ENCODE measurements at regions not wholly inside any gene's neighbourhood (a gene's known extent, or its start where the extent isn't known, plus 50 kb on each side); places are given as distances from the start of the nearest gene placed in this dataset.

GRCh38 chr2:146771531-146771930, 1073.3 kb upstream of the ACVR2A start:
- Histone ChIP-seq H3K4me2 (ENCODE audit: insufficient read depth, insufficient read length, low read length) (no peak overlapping the region), H4K91ac (ENCODE audit: insufficient read length, low read depth, low read length) (no peak overlapping the region), H3K4ac (ENCODE audit: low read depth, low read length) (no peak overlapping the region), H3K9ac (ENCODE audit: extremely low read depth, insufficient read length, low read length) (no peak overlapping the region), H3K79me2 (ENCODE audit: insufficient read depth, low read length) (no peaks in the 10 kb centered on the region), H3K18ac (ENCODE audit: insufficient read length, low read depth, low read length) (no peak overlapping the region), H2BK15ac (ENCODE audit: low read depth, low read length) (no peak overlapping the region), H3T11ph (ENCODE audit: low read length) (no peak overlapping the region), H3K27ac (ENCODE audit: insufficient read length, low read depth, low read length) (no peak overlapping the region), H3K9me3 (ENCODE audit: control insufficient read depth, low read depth, low read length) (no peaks in the 10 kb centered on the region), H3K14ac (ENCODE audit: insufficient read depth, low read length) (no peak overlapping the region), H2AK5ac (ENCODE audit: insufficient read length, low read length) (no peak overlapping the region), H3K56ac (ENCODE audit: insufficient read length, low read depth, low read length) (no peak overlapping the region), H3K23me2 (ENCODE audit: insufficient read length, low read depth, low read length, poor library complexity, severe bottlenecking) (no peaks in the 10 kb centered on the region), H3K79me1 (ENCODE audit: insufficient read depth, low read depth, low read length, poor library complexity, severe bottlenecking) (no peaks in the 10 kb centered on the region), H3K23ac (ENCODE audit: insufficient read length, low read depth, low read length) (no peak overlapping the region), H4K5ac (ENCODE audit: insufficient read length, low read depth, low read length) (no peak overlapping the region), H4K20me1 (ENCODE audit: control insufficient read depth, insufficient read depth, insufficient read length) (no peaks in the 10 kb centered on the region), H2AFZ (ENCODE audit: low read length) (no peak overlapping the region), H3K27me3 (ENCODE audit: insufficient read depth, low read length) (no peaks in the 10 kb centered on the region), H3K4me1 (ENCODE audit: insufficient read depth, low read length) (no peaks in the 10 kb centered on the region), H2BK12ac (ENCODE audit: insufficient read length, low read depth, low read length) (no peak overlapping the region), H2BK5ac (ENCODE audit: insufficient read length, low read length) (no peak overlapping the region), H2BK120ac (ENCODE audit: low read depth, low read length, poor library complexity, severe bottlenecking) (no peak overlapping the region), H4K8ac (replicated peaks; ENCODE audit: insufficient read length, low read depth, low read length) (no peak overlapping the region), H2BK20ac (ENCODE audit: low read depth, low read length, poor library complexity, severe bottlenecking) (no peak overlapping the region)
- H3K4me1 Mint-ChIP-seq: peaks cover 0 to 4% of the 10 kb centered on the region in 2 experiments; a peak in 2 of 4 replicates
- H3K27me3 Mint-ChIP-seq (ENCODE audit: low read depth): no peaks in the 10 kb centered on the region
- no peak overlapping the region for H3K27ac Mint-ChIP-seq
- H3K4me3 Mint-ChIP-seq: no peak overlapping the region
- WGBS (ENCODE audit: extremely low coverage, insufficient read length, low lambda C conversion rate): no CpG with 5 or more reads among the region's 2 CpGs
- no peak for DNase-seq
- no peaks in the 10 kb centered on the region for H3K9me3 Mint-ChIP-seq
- no peaks in the 10 kb centered on the region for H3K36me3 Mint-ChIP-seq (ENCODE audit: insufficient read depth in 1 of 3, low read depth in 3 of 3)
- no peak for TF ChIP-seq CTCF (conservative IDR thresholded peaks at IDR 0.05)
